IPS-15b (cell line): ENCODE measurements at regions not wholly inside any gene's neighbourhood (a gene's known extent, or its start where the extent isn't known, plus 50 kb on each side); places are given as distances from the start of the nearest gene placed in this dataset.

ENCODE experiments used
- H3K27me3 ChIP-seq: one replicate; pipeline ENCODE4 v1.6.1; 2013; ENCODE audit warnings: low read length; ENCODE audit not compliant: control insufficient read depth, insufficient read depth
- H3K36me3 ChIP-seq: one replicate; pipeline ENCODE4 v1.6.1; 2013; ENCODE audit warnings: low read length; ENCODE audit not compliant: control insufficient read depth, insufficient read depth
- H3K4me1 ChIP-seq: one replicate; pipeline ENCODE4 v1.6.1; 2013; ENCODE audit warnings: mild to moderate bottlenecking, low read length; ENCODE audit not compliant: control insufficient read depth, insufficient read depth
- H3K4me3 ChIP-seq: one replicate; pipeline ENCODE4 v1.5.1; 2013; ENCODE audit warnings: low read depth, low read length
- H3K9ac ChIP-seq: one replicate; pipeline ENCODE4 v1.6.1; 2013; ENCODE audit warnings: low read depth, mild to moderate bottlenecking, low read length
- H3K9me3 ChIP-seq: one replicate; pipeline ENCODE4 v1.6.1; 2013; ENCODE audit warnings: mild to moderate bottlenecking, low read length; ENCODE audit not compliant: control insufficient read depth, insufficient read depth

DNA sequence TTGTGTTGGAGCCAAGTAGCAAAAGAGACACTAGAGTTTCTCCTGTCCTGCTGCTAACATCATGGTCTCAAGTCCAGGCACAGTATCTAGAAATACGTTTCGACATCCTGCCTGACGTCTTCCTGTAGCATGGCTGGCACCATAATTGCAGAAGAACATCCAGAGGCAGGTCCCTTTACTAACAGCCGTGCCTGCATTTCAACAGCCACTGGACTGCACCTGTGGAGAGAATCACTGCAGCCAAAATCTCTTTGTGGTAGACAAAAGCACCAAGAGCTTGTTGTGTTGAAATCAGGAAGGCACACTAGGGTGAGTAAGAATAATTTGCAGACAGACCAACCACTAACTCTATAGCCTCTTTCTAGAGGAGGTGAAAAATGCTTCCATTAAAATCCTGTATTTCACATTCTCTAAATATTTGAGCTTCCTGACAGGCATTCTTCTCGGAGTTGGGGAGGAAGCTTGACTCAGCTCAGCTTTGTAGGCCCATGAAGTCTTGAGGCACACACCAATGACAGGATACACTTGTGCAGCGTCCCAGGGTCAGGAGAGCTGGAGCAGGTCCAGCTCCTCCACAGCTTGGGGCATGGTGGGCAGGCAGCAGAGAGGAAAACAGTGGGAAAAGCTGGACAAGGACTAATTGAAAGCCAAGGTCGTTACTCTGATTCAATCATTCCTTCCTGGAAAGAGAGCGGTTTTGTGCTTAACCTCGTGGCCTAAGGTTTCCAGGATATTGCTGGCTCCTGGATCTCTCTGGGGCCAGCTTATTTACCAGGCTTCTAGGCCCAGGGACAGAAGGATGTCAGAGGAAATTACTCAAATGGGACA lies 244.9 kb downstream of the FAM43A start:
- Histone ChIP-seq H3K27me3 (no peaks in the 10 kb centered on the region), H3K4me3 (no peak overlapping the region), H3K4me1 (no peaks in the 10 kb centered on the region), H3K9ac (no peak overlapping the region), H3K36me3 (no peaks in the 10 kb centered on the region), H3K9me3 (peaks cover 20% of the 10 kb centered on the region)

DNA sequence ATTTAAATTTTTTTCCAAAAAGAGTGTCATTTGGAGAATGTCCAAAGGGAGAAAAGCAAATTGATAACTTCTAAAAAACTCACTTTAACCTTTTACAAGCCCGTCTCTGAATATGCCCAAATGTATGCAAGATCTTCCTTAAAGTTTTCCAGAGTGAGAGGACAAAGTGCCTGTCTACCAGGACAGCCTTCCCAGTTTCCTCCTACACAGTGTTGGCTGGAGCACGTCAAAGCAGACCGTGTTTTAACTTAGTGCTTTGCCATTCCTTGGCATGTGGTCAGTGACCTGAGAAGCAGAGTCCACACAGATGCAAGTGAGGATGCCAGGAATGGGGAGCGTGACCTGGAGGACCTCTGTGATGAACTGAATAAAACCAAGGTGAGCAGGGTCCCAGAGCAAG lies 245.7 kb downstream of the FAM43A start:
- no peak overlapping the region for H3K9ac ChIP-seq
- no peaks in the 10 kb centered on the region for H3K4me1 ChIP-seq
- H3K36me3 ChIP-seq: no peaks in the 10 kb centered on the region
- H3K9me3 ChIP-seq: peaks cover 20% of the 10 kb centered on the region
- no peaks in the 10 kb centered on the region for H3K27me3 ChIP-seq
- no peak overlapping the region for H3K4me3 ChIP-seq

DNA sequence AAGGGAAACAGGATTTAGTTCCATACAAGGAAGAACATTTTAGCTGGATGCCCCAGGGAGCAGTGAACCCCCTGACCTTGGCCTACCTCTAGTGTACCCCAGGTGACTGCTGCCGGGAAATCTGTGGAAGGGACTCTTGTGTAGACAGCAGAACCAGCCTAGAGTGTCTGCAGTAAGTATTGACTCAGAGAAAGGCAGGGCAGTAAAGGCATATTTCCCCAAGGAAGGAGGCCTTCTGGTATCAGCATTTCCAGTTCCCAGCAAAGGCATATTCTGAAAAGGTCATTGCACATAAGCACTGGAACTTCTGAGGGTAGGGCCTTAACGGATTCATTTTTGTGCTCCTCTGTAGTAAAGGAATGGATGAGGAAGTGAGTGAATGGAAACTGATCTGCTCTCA lies 246.2 kb downstream of the FAM43A start:
- Histone ChIP-seq H3K27me3 (no peaks in the 10 kb centered on the region), H3K4me3 (no peak overlapping the region), H3K4me1 (no peaks in the 10 kb centered on the region), H3K36me3 (no peaks in the 10 kb centered on the region), H3K9ac (no peak overlapping the region), H3K9me3 (peaks cover 20% of the 10 kb centered on the region)

DNA sequence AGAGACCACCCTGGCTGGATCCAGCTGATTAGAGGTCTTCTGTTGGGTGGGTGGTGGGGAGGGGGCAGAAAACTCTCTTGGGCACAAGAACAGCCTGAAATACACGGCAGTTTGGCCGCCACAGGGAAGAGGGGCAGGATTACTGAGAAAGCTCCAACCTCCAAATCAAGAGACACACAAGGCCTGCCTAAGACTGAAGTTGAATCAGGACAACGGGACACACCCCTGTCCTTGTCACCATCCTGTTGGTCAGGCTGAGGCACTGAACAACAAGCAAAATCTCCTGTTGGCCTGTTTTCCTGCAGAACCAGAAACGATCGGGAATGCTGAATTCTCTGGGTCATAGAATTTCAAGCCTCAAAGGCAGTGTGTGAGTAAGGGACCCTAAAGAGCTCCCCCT lies 247.8 kb downstream of the FAM43A start:
- Histone ChIP-seq H3K4me1 (no peaks in the 10 kb centered on the region), H3K9ac (no peak overlapping the region)

DNA sequence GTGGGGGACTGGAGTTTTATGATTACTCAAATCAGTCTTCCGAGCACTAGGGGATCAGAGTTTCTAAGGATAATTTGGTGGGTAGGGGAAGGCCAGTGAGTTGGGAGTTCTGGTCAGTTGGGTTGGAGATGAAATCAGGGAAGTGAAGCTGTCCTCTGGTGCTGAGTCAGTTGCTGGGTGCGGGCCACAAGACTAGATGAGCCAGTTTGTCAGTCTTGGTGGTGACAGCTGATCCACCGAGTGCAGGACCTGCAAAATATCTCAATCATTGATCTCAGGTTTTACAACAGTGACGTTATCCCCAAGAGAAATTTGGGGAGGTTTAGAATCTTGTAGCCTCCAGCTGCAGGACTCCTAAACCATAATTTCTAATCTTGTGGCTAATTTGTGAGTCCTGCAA lies 249.4 kb downstream of the FAM43A start:
- H3K36me3 ChIP-seq: no peaks in the 10 kb centered on the region
- H3K9ac ChIP-seq: no peak overlapping the region
- peaks cover 12% of the 10 kb centered on the region for H3K9me3 ChIP-seq
- H3K4me1 ChIP-seq: no peaks in the 10 kb centered on the region
- H3K27me3 ChIP-seq: no peaks in the 10 kb centered on the region
- H3K4me3 ChIP-seq: no peak overlapping the region

More for the DNA sequence above, 247.8 kb downstream of the FAM43A start:
- no peaks in the 10 kb centered on the region for H3K27me3 ChIP-seq
- H3K36me3 ChIP-seq: no peaks in the 10 kb centered on the region
- H3K9me3 ChIP-seq: peaks cover 20% of the 10 kb centered on the region
- H3K4me3 ChIP-seq: no peak overlapping the region

DNA sequence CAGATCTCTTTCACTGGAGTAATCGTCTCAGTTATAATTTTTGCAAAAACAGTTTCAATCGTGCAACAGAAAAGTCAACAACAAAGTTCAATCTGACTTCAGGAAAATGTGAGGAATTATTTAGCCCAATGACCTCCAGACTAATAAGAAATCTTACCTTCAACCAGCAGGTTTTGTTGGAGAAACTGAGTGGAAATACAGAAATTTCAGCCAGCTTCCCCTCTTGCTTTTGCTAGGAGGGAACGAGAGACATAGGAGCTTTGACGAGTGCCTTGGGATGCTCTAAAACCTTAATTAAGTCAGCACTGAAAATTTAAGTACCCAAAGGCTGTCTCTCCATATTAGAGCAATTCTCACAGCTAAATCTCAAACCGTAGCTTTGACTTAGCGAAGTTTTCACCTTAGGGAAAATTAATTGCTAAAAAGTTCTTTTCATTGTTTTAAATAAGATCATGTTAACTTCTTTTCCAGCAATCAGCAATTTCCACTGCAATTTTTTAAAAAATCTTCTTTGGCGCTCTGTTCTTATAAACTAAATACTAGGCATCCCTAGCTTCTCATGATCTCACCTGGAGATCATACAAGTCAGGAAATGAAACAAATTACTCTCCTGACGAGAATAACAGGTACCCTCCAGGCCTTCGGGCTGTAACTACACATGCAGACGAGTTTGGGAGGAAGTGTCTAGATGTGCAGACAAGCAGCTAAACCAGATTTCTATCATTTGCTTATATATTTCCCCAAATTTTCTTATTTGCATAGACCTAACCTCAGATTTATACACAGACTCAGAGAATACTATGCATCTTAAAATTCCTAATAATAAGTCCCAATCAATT lies 250.2 kb downstream of the FAM43A start:
- Histone ChIP-seq H3K27me3 (no peaks in the 10 kb centered on the region), H3K4me1 (no peaks in the 10 kb centered on the region), H3K9ac (no peak overlapping the region), H3K4me3 (no peak overlapping the region), H3K9me3 (peaks cover 5% of the 10 kb centered on the region), H3K36me3 (no peaks in the 10 kb centered on the region)

DNA sequence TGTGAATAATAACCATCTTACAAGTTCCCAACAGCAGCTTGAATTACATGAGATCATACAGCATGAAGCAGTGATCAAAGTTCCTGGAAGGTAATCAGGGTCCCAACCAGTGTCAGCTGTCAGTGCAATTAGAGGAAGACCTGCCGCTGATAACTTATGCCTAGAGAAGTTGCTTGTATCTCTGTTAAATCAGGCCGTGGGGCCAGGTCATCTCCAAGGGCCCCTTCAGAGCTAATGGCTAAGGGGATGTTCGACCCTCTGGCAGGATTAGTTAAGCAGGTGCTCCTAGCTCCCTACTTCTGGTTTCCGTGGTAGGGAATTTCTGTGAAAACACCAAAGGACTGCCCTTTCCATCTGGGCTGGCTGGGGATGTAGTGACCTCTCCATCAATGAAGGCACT lies 251.0 kb downstream of the FAM43A start:
- no peak overlapping the region for H3K4me3 ChIP-seq
- H3K9me3 ChIP-seq: peaks cover 3% of the 10 kb centered on the region
- H3K36me3 ChIP-seq: no peaks in the 10 kb centered on the region
- no peak overlapping the region for H3K9ac ChIP-seq
- no peaks in the 10 kb centered on the region for H3K27me3 ChIP-seq
- no peaks in the 10 kb centered on the region for H3K4me1 ChIP-seq

DNA sequence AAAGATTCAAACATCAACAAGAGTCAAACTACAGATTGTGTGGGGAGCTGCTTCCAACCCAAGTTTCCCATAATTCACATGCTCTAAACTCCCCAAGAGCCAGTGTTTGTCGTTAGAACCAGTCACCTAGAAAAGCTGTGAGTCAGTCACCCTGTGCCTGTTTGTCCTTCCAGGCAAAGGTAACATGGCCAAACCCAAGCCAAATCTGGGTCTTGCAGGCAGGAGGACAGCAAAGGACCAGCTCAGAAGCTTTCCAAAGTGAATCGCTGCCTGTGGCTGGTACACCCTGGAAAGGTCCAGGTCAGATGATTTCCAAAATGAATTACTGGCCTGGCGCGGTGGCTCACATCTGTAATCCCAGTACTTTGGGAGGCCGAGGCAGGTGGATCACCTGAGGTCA lies 251.5 kb downstream of the FAM43A start:
- no peaks in the 10 kb centered on the region for H3K27me3 ChIP-seq
- H3K9ac ChIP-seq: no peak overlapping the region
- no peaks in the 10 kb centered on the region for H3K4me1 ChIP-seq
- no peaks in the 10 kb centered on the region for H3K36me3 ChIP-seq
- no peak overlapping the region for H3K4me3 ChIP-seq
- H3K9me3 ChIP-seq: peaks cover 3% of the 10 kb centered on the region

DNA sequence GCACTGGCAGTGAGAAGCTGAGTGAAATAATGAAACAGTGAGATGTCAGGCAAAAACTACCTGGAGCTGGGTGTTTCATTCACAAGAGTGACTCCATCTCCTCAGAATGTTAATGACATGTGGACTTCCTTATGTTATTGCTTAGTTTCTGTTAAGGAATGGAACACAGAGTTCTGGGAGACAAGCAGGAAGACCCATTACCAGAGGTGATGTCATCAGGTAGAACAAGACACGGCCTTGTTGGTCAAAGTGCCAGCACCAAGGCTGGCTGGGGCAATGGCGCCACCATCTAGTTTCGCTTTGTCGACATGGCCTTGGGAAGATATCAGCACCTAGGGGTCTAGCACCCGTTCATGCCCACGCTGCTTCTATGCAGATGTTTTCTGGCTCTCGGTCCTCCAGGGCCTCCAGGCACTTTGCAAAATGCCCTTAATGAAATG lies 252.2 kb downstream of the FAM43A start:
- H3K27me3 ChIP-seq: no peaks in the 10 kb centered on the region
- no peaks in the 10 kb centered on the region for H3K36me3 ChIP-seq
- no peaks in the 10 kb centered on the region for H3K9me3 ChIP-seq
- H3K4me1 ChIP-seq: no peaks in the 10 kb centered on the region
- no peak overlapping the region for H3K9ac ChIP-seq
- no peak overlapping the region for H3K4me3 ChIP-seq

DNA sequence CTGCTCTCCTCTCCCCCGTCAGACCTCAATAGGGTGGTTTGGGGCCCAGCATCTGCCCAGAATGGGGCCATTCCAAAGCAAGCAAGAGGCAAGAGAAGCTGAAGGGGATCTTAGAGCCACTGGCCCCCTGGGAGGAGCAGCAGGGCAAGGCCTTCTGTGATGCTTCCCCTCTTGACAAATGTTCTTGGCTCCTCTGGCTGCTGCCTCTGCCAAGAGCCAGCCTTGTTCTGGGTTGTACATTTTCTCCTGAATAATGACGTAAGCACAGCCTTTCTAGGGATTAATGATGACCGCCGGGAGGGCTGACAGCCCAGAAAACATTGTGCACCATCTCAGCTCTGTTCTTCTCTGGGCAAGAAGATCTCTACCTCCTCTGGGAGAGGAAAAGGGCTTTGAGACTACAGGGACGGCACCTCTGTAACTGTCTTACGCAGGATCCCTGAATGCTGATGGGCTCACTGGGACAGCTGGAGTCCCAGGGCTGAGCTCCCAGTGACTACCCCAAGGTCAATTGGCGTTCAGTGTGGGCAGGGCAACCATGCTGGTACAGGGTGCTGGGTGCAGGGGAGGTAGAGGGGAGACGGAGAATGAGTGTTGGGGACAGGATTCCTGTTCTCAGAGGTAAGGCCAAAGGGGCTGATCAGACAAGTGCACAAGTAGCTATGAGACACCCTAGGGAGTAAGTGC lies 253.3 kb downstream of the FAM43A start:
- Histone ChIP-seq H3K4me3 (no peak overlapping the region), H3K9me3 (no peaks in the 10 kb centered on the region), H3K9ac (no peak overlapping the region), H3K36me3 (no peaks in the 10 kb centered on the region), H3K27me3 (no peaks in the 10 kb centered on the region), H3K4me1 (no peaks in the 10 kb centered on the region)

DNA sequence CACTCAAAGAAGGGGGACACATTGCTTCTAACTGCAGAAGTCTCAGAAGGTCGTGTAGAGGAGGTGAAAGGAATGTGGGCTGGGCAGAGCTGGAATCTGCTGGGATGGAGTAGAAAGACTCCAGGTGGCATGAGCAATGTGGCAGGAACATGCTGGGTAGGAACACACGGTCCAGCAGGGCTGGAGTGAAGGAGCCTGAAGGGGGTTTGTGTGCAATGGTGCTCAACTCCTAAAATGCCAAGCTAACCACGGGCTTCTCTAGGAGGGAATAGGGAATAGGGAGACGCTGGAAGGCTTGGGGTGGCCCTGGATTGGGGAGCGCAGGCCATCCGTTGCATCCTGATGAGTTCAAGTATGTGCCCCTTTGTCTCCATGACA lies 253.8 kb downstream of the FAM43A start:
- Histone ChIP-seq H3K9ac (no peak overlapping the region), H3K36me3 (no peaks in the 10 kb centered on the region), H3K4me3 (no peak overlapping the region), H3K9me3 (no peaks in the 10 kb centered on the region), H3K27me3 (no peaks in the 10 kb centered on the region), H3K4me1 (no peaks in the 10 kb centered on the region)
